Endothelial cell of umbilical vein (primary cell): ENCODE measurements at regions not wholly inside any gene's neighbourhood (a gene's known extent, or its start where the extent isn't known, plus 50 kb on each side); places are given as distances from the start of the nearest gene placed in this dataset.

Experiments
- BruUV-seq: library from RNA; stranded (reverse); fragments of 400-500 nt; replicated peaks from 2 replicates; lab custom pipeline; 2021; lab: Mats Ljungman, UMichigan
- CTCF ChIA-PET: fragments of 300-600, 350-600 bp; sonication (Branson Sonifier 250); formaldehyde crosslinking; loops from one replicate; lab custom pipeline; 2021; ENCODE audit warnings: antibody characterized with exemption, inconsistent platforms; lab: Charles Lee
- POLR2A ChIA-PET: fragments of 300-600, 350-600 bp; sonication (Branson Sonifier 250); formaldehyde crosslinking; loops from one replicate; lab custom pipeline; 2021; ENCODE audit warnings: antibody characterized with exemption, inconsistent platforms; lab: Charles Lee
- DNase-seq: peaks from one replicate; pipeline ENCODE4 v3.0.0-alpha.2; 2011; ENCODE audit warnings: low read depth, low spot score
- FAIRE-seq: peaks from 2 replicates; lab custom pipeline; 2011; peaks lifted over from hg19 to GRCh38; lab: Jason Lieb, UNC
- H2AFZ ChIP-seq: 2 replicates; pipeline ENCODE4 v1.6.0; 2012; ENCODE audit warnings: low read depth, low read length, control low read depth, inconsistent platforms
- H3K27ac ChIP-seq: 2 replicates; pipeline ENCODE4 v1.5.1; 2011; ENCODE audit warnings: low read depth, mild to moderate bottlenecking, control low read depth, low read length, moderate library complexity; ENCODE audit not compliant: insufficient read depth
- H3K27me3 ChIP-seq, 2 experiments: 2 replicates each; pipeline versions ENCODE4 v1.6.0 to v1.6.1; 2011; ENCODE audit warnings: low read length in 2 of 2, mixed read lengths in 1 of 2; ENCODE audit not compliant: control insufficient read depth in 2 of 2, insufficient read depth in 2 of 2
- H3K36me3 ChIP-seq, 2 experiments: 2 replicates in 1 of 2; 3 replicates in 1 of 2; pipeline ENCODE4 v1.5.1; 2011; ENCODE audit warnings: low read length in 2 of 2, mild to moderate bottlenecking in 1 of 2, moderate library complexity in 1 of 2; ENCODE audit not compliant: control insufficient read depth in 2 of 2, insufficient read depth in 2 of 2; ENCODE audit errors: extremely low read depth in 1 of 2
- H3K4me1 ChIP-seq: 3 replicates; pipeline ENCODE4 v1.5.1; 2011; ENCODE audit warnings: mild to moderate bottlenecking, low read length; ENCODE audit not compliant: control insufficient read depth, insufficient read depth; ENCODE audit errors: extremely low read depth
- H3K4me2 ChIP-seq: 2 replicates; pipeline ENCODE4 v1.6.1; 2011; ENCODE audit warnings: low read length, control low read depth, mixed read lengths; ENCODE audit not compliant: insufficient read depth
- H3K4me3 ChIP-seq, 3 experiments: fragments of 200-600 bp in 1 of 3; sonication (generic), shearing (Covaris generic) in 1 of 3; replicated peaks in 1 of 3; 2 replicates each; pipeline ENCODE4 v1.5.1; 2011 to 2016; ENCODE audit warnings: control low read depth in 3 of 3, low read length in 3 of 3, mild to moderate bottlenecking in 2 of 3, inconsistent platforms in 1 of 3, low read depth in 1 of 3, moderate library complexity in 1 of 3; ENCODE audit not compliant: insufficient read depth in 1 of 3
- H3K79me2 ChIP-seq: 2 replicates; pipeline ENCODE4 v1.6.0; 2012; ENCODE audit warnings: low read length, inconsistent platforms; ENCODE audit not compliant: control insufficient read depth, insufficient read depth
- H3K9ac ChIP-seq: replicated peaks from 2 replicates; pipeline ENCODE3; 2011; ENCODE audit warnings: low read length, control low read depth; ENCODE audit not compliant: insufficient read depth; ENCODE audit errors: extremely low read depth
- H3K9me1 ChIP-seq: replicated peaks from 3 replicates; pipeline ENCODE4 v1.6.0; 2011; ENCODE audit warnings: mild to moderate bottlenecking, low read length; ENCODE audit not compliant: control insufficient read depth, insufficient read depth; ENCODE audit errors: extremely low read depth
- H3K9me3 ChIP-seq: replicated peaks from 2 replicates; pipeline ENCODE4 v1.5.1; 2012; ENCODE audit warnings: low read length, inconsistent platforms; ENCODE audit not compliant: control insufficient read depth, insufficient read depth
- H4K20me1 ChIP-seq: replicated peaks from 2 replicates; pipeline ENCODE3; 2011; ENCODE audit warnings: mild to moderate bottlenecking, low read length; ENCODE audit not compliant: control insufficient read depth, insufficient read depth; ENCODE audit errors: extremely low read depth
- CTCF ChIP-seq, 2 donors: IDR thresholded peaks; 1 replicate in 1 of 2; 2 replicates in 1 of 2; pipeline ENCODE4 v1.5.1; 2011; ENCODE audit warnings: low read length in 2 of 2, mild to moderate bottlenecking in 2 of 2, moderate library complexity in 2 of 2, control low read depth in 1 of 2, inconsistent platforms in 1 of 2, low read depth in 1 of 2; ENCODE audit not compliant: insufficient read depth in 1 of 2; ENCODE audit errors: extremely low read depth in 1 of 2
- EZH2 ChIP-seq: IDR thresholded peaks from 2 replicates; pipeline ENCODE4 v1.6.1; 2012; ENCODE audit warnings: borderline replicate concordance, low read depth, mild to moderate bottlenecking, moderate library complexity, low read length, inconsistent platforms; ENCODE audit not compliant: severe bottlenecking
- FOS ChIP-seq: IDR thresholded peaks from 2 replicates; pipeline ENCODE4 v1.6.1; 2011; ENCODE audit warnings: mild to moderate bottlenecking, low read length, moderate library complexity, borderline replicate concordance; ENCODE audit not compliant: insufficient read depth
- GATA2 ChIP-seq: IDR thresholded peaks from 2 replicates; pipeline ENCODE4 v1.7.0; 2011; ENCODE audit warnings: low read depth, mild to moderate bottlenecking, moderate library complexity, mixed read lengths, low read length; ENCODE audit not compliant: insufficient read length, insufficient read depth
- JUN ChIP-seq: IDR thresholded peaks from 2 replicates; pipeline ENCODE4 v1.6.1; 2011; ENCODE audit warnings: borderline replicate concordance, low read depth; ENCODE audit not compliant: insufficient read length, insufficient read depth
- MAX ChIP-seq: IDR thresholded peaks from 2 replicates; pipeline ENCODE4 v1.6.1; 2011; ENCODE audit not compliant: insufficient read depth, insufficient read length
- MYC ChIP-seq: IDR thresholded peaks from one replicate; pipeline ENCODE4 v1.6.1; 2011; ENCODE audit warnings: mild to moderate bottlenecking, low read depth, low read length
- POLR2A ChIP-seq: IDR thresholded peaks from 2 replicates; pipeline ENCODE4 v1.6.1; 2012; ENCODE audit warnings: low read depth, mild to moderate bottlenecking, control low read depth, low read length
- POLR2AphosphoS5 ChIP-seq: IDR thresholded peaks from 2 replicates; pipeline ENCODE4 v1.6.1; 2012; ENCODE audit warnings: low read depth, mild to moderate bottlenecking, control low read depth, low read length, moderate library complexity; ENCODE audit not compliant: insufficient read depth
- dilution Hi-C: fragments of 300-500 bp; cut with MboI; formaldehyde crosslinking; loops from one replicate; pipeline ENCODE4 v1.15.0; 2019; ENCODE audit warnings: low sequenced_read_pairs; ENCODE audit not compliant: extremely low pct_ligation_motif_present
- intact Hi-C: fragments of 100-400 bp; cut with micrococcal nuclease; formaldehyde crosslinking; loops from one replicate; pipeline ENCODE4 v1.10.0; 2022

GRCh38 chr20:5665417-5665816 lies 54.6 kb upstream of the GPCPD1 start:
- dilution Hi-C loops = no loop called here
- H4K20me1 ChIP-seq = no peaks in the 10 kb centered on the region
- H3K36me3 ChIP-seq = no peaks in the 10 kb centered on the region
- no peak overlapping the region for H3K4me3 ChIP-seq
- H3K79me2 ChIP-seq = no peaks in the 10 kb centered on the region
- FAIRE-seq (no peak), DNase-seq (no peak)
- POLR2A ChIA-PET = no interaction called here
- H3K27me3 ChIP-seq = peaks cover 0 to 2% of the 10 kb centered on the region in 2 experiments
- no peaks in the 10 kb centered on the region for H3K4me1 ChIP-seq
- H3K9me1 ChIP-seq = no peaks in the 10 kb centered on the region
- TF ChIP-seq EZH2 = no peak
- H2AFZ ChIP-seq = no peak overlapping the region
- H3K9me3 ChIP-seq = no peaks in the 10 kb centered on the region
- no peak overlapping the region for H3K4me2 ChIP-seq
- CTCF ChIA-PET = interaction anchor here (0.5 to 0.6 kb wide), 2 partner anchors 94 to 355 kb away, joined by 3 read pairs; no protein-coding TSS in a partner anchor
- no peak overlapping the region for H3K9ac ChIP-seq
- intact Hi-C loops = no loop called here
- H3K27ac ChIP-seq = no peak overlapping the region
- no TSS peak for BruUV-seq

- H3K9ac ChIP-seq = no peak overlapping the region
- FAIRE-seq (no peak), DNase-seq (no peak)
- H3K4me3 ChIP-seq = no peak overlapping the region
- H3K4me1 ChIP-seq = peaks cover 8% of the 10 kb centered on the region
- no peaks in the 10 kb centered on the region for H3K9me1 ChIP-seq
- H4K20me1 ChIP-seq = no peaks in the 10 kb centered on the region
- H2AFZ ChIP-seq = no peak overlapping the region
- intact Hi-C loops = no loop called here
- ChIA-PET CTCF (interaction anchor here (1.6 to 1.7 kb wide), 2 partner anchors 19 to 124 kb away, joined by 3 to 4 read pairs; no protein-coding TSS in a partner anchor), POLR2A (no interaction called here)
- no TSS peak for BruUV-seq
- H3K27me3 ChIP-seq = no peaks in the 10 kb centered on the region
- no peak for TF ChIP-seq EZH2
- TF ChIP-seq GATA2 = no peak
- no peak for TF ChIP-seq MYC
- no peak for TF ChIP-seq JUN
- no peak for TF ChIP-seq CTCF (IDR thresholded peaks at IDR 0.05; ENCODE audit: extremely low read depth in 1 of 2, insufficient read depth in 1 of 2, low read depth in 1 of 2, low read length in 2 of 2)
- TF ChIP-seq FOS = no peak
- TF ChIP-seq POLR2A = no peak
- no peak for TF ChIP-seq POLR2AphosphoS5
- no peak for TF ChIP-seq MAX
- H3K79me2 ChIP-seq = no peaks in the 10 kb centered on the region
- no peak overlapping the region for H3K4me2 ChIP-seq
- no peak overlapping the region for H3K27ac ChIP-seq
- no peaks in the 10 kb centered on the region for H3K36me3 ChIP-seq
- H3K9me3 ChIP-seq = no peaks in the 10 kb centered on the region
- dilution Hi-C loops = no loop called here
Observed at GRCh38 chr20:5663396-5663795, 52.6 kb upstream of the GPCPD1 start.
